ENCODE measurements at regions not wholly inside any gene's neighbourhood (a gene's known extent, or its start where the extent isn't known, plus 50 kb on each side); places are given as distances from the start of the nearest gene placed in this dataset.
A peak's percentile ranks its signal among the peaks of the same experiment; 100 is the strongest.

DNA sequence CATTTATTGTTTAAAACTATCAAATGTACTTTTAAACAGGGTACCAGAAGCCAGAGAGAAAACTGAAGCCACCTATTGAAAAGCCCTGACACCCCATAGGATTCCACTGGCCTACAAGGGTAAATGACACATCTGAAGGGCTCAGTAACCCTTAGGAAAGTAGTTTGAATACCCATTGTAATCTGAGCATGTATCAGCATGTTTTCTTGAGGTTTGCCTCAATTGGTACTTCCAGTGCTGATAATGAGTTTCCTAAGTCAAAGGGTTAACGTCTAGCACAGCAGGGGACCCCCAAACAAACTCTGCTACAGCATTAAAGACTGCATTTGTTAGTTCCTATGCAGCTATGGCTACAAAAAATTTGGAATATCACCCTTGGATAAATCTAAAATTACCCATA lies 657.1 kb downstream of the NR2F1-AS1 start:
- no peak for TF ChIP-seq GATA2 (IDR thresholded peaks at IDR 0.05; ENCODE audit: low read depth, low read length)
- TF ChIP-seq GATA3 (IDR thresholded peaks at IDR 0.05; ENCODE audit: low read depth, low read length), result no peak

DNA sequence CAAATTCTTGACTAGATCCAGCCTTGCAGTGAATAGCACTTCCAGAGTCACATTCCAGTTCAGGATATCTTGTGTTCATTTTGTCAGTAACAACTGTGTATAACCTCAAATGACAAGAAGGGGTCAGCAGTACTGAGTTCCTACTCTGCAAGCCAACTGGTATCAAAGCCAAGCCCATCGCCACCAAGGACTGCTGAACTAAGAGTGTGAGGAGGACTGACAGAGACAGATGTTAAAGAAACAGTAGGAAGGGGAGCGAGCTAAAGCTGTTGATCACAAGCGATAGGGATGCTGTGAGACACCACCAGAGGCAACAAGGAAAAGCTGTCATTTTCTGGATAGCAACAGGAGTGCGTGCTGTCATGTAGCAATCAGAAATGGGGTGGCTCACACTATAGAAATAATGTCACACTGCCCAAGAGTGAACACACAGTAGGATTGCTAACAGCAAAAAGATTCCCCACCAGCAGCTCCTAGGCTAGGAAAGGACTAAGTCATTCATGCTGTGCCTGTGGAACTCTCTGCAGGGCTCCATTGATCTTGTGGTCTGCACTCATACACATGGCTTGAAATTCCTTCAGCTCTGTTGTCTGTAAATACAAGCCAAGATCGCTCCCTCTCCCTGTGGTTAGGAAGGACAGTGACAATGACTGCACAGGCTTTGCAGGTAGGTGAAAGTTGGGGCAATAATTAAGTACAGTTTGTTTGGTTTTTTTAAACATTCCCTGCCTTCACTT lies 658.6 kb downstream of the NR2F1-AS1 start:
- no peak for TF ChIP-seq GATA3 (IDR thresholded peaks at IDR 0.05; ENCODE audit: low read depth, low read length)

DNA sequence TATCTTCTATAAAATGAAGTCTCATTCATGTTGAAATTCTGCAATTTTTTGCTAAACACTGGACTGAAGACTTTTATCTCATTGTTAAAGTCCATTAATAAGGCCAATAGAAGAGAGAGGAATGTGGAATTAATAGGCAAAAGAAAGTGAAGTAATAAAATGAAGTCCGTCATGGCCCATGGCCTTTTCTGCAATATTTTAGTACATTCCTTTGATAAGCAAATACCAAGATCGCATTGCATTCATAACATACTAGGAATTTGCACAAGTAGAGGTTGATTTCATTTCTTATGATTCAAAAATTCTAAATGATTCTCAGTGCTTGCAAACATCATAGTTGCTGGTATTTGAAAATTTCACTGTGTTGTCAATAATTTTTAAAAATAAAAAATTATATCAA lies 664.0 kb downstream of the NR2F1-AS1 start:
- TF ChIP-seq GATA2 (IDR thresholded peaks at IDR 0.05; ENCODE audit: low read depth, low read length) (no peak), GATA3 (IDR thresholded peaks at IDR 0.05; ENCODE audit: low read depth, low read length) (no peak)

DNA sequence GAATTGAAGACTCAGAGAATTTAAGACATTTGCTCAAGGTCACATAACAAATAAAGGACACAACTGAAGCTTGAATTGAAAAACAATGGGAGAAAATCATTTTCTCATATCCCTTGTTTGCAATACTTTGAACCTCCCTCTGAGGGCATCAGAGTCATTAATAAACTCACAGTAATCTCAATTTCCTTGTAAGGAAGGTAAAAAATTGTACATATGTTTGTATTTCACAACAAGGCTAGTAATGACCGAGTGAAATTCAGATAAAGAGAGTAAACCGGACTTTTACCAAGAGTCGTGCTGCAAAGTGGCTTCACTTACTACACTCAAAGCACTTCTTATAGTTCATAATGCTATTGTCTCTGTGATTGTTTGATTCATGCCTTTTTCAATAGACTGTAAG lies 665.0 kb downstream of the NR2F1-AS1 start:
- TF ChIP-seq GATA2 (IDR thresholded peaks at IDR 0.05; ENCODE audit: low read depth, low read length), result no peak
- no peak for TF ChIP-seq GATA3 (IDR thresholded peaks at IDR 0.05; ENCODE audit: low read depth, low read length)

DNA sequence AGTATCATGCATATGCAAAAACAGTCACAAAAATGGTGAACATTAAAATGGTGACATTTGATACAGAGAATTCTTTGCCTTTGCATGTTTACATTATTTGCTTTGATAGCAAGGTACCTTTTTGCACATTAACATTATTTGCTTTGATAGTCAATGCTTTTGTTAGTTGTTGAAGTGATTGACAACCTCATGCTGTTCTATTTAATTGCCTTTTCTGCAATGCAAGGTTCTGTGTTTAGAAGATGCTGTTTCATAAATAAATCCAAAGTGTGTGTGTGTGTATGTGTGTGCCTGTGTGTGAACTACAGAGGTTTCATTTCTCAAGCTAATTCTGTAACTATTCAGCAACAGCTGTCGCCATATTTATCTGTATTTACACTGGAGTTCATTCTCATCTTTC lies 668.7 kb downstream of the NR2F1-AS1 start:
- TF ChIP-seq GATA2 (IDR thresholded peaks at IDR 0.05; ENCODE audit: low read depth, low read length) (no peak), GATA3 (IDR thresholded peaks at IDR 0.05; ENCODE audit: low read depth, low read length) (no peak)

DNA sequence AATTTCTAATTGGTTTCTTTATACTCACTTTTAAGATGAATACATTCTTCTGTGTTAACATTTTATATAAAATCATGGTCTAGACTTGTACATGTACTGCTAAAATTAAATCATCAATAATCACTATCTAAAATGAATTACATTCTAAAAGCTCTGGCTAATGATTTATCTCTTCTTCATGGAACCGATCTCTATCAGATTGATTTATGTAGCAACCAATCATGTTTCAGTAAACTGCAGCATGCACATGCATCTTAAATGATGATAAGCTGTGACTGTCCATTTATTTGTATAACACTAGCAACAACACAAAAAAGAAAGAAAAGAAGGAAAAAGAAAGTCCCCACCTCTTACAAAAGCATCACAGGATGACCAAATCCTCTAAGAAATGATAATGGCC lies 669.2 kb downstream of the NR2F1-AS1 start:
- TF ChIP-seq GATA2 (IDR thresholded peaks at IDR 0.05; ENCODE audit: low read depth, low read length), result no peak
- TF ChIP-seq GATA3 (IDR thresholded peaks at IDR 0.05; ENCODE audit: low read depth, low read length), result peak; percentile 60; the same call in 1 of the 2 replicates

DNA sequence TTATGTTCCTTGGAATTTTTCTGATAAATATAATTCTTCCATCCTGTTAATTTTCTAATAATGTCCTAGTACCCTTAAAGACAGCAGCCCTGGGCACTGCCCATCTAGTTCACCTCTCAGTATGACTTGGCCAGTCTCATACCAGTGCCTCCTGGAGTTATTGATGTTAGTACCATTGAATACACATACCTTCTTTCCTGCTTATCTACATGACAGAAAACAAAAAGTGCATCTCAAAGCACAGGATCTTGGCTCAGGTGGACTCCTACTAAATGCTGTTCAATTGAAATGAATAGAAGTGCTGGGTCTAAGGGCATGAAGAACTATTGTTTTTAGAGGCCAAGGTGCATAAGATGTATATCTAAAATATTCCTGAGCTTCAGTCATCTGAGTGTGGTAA lies 669.7 kb downstream of the NR2F1-AS1 start:
- TF ChIP-seq GATA2 (IDR thresholded peaks at IDR 0.05; ENCODE audit: low read depth, low read length) (no peak), GATA3 (IDR thresholded peaks at IDR 0.05; ENCODE audit: low read depth, low read length) (no peak)

DNA sequence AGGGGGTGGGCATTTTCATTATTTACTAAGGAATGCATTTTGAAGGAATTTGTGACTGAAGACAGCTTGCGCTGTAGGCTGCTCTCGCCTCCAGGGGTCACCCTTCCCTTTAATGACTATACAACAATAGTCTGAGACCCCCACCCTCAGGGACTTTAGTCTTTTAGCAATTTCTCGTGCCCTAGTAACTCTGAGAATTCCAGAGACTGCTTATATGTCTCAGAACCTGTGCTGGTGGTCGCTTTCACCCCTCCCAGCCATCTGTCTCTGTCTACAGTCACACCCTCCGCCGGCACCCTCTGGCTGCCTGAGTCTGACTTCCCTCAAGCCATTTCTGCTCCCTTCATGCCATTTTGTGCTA lies 671.4 kb downstream of the NR2F1-AS1 start:
- TF ChIP-seq GATA2 (IDR thresholded peaks at IDR 0.05; ENCODE audit: low read depth, low read length), result no peak
- no peak for TF ChIP-seq GATA3 (IDR thresholded peaks at IDR 0.05; ENCODE audit: low read depth, low read length)

DNA sequence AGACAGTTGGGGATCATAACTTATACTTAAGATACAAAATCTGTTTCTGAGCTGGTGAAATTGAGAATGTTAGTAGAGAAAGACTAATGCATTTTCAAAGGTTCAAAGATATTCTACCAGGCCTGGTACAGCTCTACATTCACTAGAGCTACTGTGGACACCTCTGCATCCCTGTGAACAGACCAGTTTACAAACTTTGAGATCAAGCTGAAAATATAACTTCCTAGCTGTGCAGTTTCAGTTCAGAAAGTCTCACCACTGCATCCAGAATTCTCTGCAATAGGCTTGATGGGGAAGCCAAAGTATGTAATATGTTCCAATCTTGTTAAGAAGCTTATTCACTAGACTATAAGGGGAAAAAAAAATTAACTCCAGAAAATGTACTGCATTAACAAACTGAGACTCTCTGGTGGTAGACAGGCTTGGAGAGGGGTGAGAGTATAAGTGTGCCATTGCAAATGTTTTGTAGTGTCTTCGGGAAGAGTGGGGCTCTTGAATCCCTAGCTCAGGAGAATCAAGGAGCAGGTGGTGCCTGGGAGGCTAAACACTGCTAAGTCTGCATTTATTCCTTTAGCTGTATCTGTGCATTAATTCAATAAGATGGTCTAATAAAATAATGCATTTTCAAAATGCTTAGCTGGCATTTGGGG lies 671.9 kb downstream of the NR2F1-AS1 start:
- TF ChIP-seq GATA2 (IDR thresholded peaks at IDR 0.05; ENCODE audit: low read depth, low read length) (no peak), GATA3 (IDR thresholded peaks at IDR 0.05; ENCODE audit: low read depth, low read length) (no peak)

DNA sequence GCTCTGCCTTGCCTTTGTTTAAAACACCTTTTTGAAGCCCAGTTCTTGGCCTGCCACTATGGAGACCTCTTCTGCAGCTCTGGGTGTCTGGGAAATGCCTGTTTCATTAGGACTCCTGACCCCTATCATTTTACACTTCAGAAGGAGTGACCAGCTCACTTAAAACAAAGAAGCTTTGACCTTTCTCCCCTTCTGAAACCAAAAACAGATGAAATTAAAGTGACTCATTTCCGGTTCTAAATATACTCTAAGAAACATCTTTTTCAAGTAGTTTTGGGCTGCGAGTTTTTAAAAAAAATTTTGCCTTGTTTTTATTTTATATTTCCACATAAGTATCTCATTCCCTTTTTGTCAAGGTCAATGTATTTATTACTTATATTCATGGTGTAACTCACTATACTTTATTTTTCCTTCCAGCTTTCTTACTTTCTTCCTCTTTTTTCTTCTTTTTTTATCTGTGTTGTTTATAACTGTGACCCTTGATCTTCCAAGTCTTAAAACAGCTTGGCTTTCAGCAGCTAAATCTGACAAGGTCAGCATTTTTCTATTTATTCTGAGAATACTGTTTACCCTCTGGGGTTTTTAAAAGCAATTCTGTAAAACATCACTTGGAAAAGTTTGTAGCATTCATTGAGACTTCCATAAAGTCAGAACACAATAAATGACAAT lies 672.9 kb downstream of the NR2F1-AS1 start:
- no peak for TF ChIP-seq GATA3 (IDR thresholded peaks at IDR 0.05; ENCODE audit: low read depth, low read length)
- TF ChIP-seq GATA2 (IDR thresholded peaks at IDR 0.05; ENCODE audit: low read depth, low read length), result no peak

DNA sequence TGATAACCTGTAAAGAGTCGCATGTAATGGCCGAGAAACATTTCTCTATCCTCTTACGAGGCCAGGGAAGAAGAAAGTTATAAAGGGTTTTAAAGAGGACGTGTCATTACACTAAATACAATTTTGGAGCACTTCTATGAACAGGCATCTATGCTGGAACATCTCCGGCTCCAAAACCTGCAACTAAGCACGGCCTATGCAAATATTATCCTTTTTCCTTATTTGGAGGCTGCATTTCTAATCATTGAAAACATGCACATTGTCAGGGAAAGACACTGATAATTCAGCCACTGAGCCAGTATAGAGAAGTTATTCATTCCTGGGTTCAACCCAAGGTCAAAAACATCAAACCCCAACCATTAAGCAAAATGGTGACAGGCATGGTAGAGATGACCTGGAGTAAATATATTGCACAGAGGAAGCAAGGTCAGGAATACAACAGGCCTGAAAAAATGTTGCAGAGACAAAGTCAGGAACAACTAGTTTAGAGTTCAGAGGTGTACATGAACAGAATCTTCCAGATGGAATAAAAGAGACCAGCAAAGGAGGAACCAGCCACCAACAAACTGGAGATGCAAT lies 674.1 kb downstream of the NR2F1-AS1 start:
- TF ChIP-seq GATA2 (IDR thresholded peaks at IDR 0.05; ENCODE audit: low read depth, low read length) (no peak), GATA3 (IDR thresholded peaks at IDR 0.05; ENCODE audit: low read depth, low read length) (no peak)

DNA sequence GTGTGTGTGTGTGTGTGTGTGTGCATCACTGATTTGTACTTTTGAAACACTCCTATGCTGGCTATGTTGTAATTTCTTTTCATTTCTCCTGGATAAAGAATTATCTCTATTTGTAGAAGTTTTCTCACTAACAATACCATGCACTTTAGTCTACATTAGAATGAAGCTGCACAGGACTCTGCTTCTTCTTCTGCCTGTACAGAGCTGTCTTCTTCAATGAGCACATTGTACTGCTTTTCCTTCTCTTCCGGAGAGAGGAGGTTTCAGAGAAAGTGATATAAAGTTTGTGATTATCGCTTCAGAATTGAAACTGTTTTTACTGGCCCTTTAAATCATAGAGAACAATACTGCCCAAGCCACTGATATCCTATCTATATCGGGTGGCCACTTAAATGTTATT lies 677.0 kb downstream of the NR2F1-AS1 start:
- TF ChIP-seq GATA3 (IDR thresholded peaks at IDR 0.05; ENCODE audit: low read depth, low read length), result no peak

DNA sequence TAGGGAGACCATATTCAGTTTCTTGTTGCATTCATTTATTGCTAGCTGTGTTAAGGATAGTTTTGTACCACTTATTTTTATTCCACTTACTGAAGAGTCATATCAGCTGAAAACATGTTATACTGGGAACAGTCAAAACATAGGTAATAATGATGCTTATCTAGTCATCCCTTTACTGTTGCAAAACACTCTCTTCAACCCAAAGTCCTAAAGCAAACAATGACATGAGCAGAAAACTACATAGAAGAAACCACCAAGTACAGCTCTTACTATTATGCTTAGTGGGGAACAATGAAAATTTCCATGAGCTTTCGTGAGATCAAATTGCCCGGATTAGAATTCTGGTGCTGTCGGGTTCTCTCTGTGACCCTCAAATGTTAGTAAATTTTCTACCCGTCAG lies 681.4 kb downstream of the NR2F1-AS1 start:
- TF ChIP-seq GATA3 (IDR thresholded peaks at IDR 0.05; ENCODE audit: low read depth, low read length), result no peak
- TF ChIP-seq GATA2 (IDR thresholded peaks at IDR 0.05; ENCODE audit: low read depth, low read length), result no peak

DNA sequence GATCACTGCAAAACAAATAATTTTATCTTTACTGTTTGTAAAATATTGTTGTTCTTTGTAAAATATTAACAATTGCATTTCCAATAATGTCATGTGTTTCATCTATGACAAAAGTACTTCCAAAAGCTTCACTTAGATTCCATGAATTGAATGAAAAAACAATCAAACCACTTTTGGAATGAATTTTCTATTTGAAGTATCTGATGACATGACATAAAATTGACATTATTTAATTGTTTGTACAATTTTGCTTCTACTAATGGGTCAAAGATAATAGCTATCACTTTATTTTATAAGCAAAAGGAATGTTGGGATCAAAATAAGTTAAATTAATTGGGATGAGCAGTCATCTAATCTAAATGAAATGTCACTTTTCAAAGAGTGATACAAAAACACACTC lies 684.3 kb downstream of the NR2F1-AS1 start:
- TF ChIP-seq GATA2 (IDR thresholded peaks at IDR 0.05; ENCODE audit: low read depth, low read length) (no peak), GATA3 (IDR thresholded peaks at IDR 0.05; ENCODE audit: low read depth, low read length) (no peak)

DNA sequence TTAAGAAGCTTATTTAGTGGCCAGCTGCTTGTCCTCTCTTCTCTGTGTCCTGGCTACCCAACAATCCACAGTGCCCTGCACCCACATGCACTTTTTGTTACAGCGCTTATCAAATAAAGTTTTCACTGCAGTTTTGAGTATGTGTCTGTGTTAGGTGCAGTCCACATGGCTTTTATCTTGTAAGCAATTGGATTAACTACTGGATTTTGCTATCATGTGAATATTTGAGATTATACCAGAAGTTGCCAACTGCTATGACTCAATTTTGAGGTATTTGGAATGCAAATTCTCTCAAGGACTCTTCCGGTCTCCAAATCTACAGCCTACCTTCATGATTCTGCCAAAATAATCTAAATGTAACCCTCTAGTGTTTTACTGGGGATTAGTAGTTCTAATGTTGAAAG lies 690.2 kb downstream of the NR2F1-AS1 start:
- TF ChIP-seq GATA3 (IDR thresholded peaks at IDR 0.05; ENCODE audit: low read depth, low read length) (no peak), GATA2 (IDR thresholded peaks at IDR 0.05; ENCODE audit: low read depth, low read length) (no peak)
